GM12892 (cell line): ENCODE measurements at regions not wholly inside any gene's neighbourhood (a gene's known extent, or its start where the extent isn't known, plus 50 kb on each side); places are given as distances from the start of the nearest gene placed in this dataset.

Source experiments
- POLR2A ChIP-seq: IDR thresholded peaks from 2 replicates; pipeline ENCODE4 v1.6.1; 2011; ENCODE audit warnings: low read depth, low read length, control low read depth
- POLR2AphosphoS5 ChIP-seq: IDR thresholded peaks from 2 replicates; pipeline ENCODE4 v1.6.1; 2011; ENCODE audit warnings: low read depth, low read length, control low read depth
- TAF1 ChIP-seq: IDR thresholded peaks from 2 replicates; pipeline ENCODE4 v1.6.1; 2011; ENCODE audit warnings: low read depth, mild to moderate bottlenecking, control low read depth, low read length, borderline replicate concordance

GRCh38 chr3:124272605-124273151 is 280.8 kb upstream of the ROPN1 start:
- TF ChIP-seq POLR2A (no peak), POLR2AphosphoS5 (no peak), TAF1 (no peak)
